Thoracic aorta (tissue), 2 donors: ENCODE measurements at regions not wholly inside any gene's neighbourhood (a gene's known extent, or its start where the extent isn't known, plus 50 kb on each side); places are given as distances from the start of the nearest gene placed in this dataset.

Source experiments
- ATAC-seq: fragments of 150-250 bp; one replicate; pipeline ENCODE4 v1.8.0; 2017; ENCODE audit warnings: low read depth; ENCODE audit not compliant: insufficient number of reproducible peaks, low FRiP score
- DNase-seq: peaks from one replicate; pipeline ENCODE4 v3.0.0-alpha.2; 2020; ENCODE audit warnings: low spot score
- H3K27ac ChIP-seq, 2 donors: fragments of 200-600 bp; sonication (generic); 1 replicate in 1 of 2; 2 replicates in 1 of 2; pipeline ENCODE4 v1.5.1; 2016; ENCODE audit warnings: mild to moderate bottlenecking in 2 of 2, moderate library complexity in 2 of 2
- H3K27me3 ChIP-seq: fragments of 200-600 bp; sonication (generic); replicated peaks from 2 replicates; pipeline ENCODE4 v1.6.0; 2016; ENCODE audit warnings: mild to moderate bottlenecking; ENCODE audit not compliant: insufficient read depth
- H3K36me3 ChIP-seq: fragments of 200-600 bp; sonication (generic); one replicate; pipeline ENCODE4 v1.5.1; 2016
- H3K4me1 ChIP-seq, 2 donors: fragments of 200-600 bp; sonication (generic); 1 replicate in 1 of 2; 2 replicates in 1 of 2; pipeline versions ENCODE4 v1.5.1 to v1.6.0; 2016; ENCODE audit warnings: low read depth in 2 of 2, mild to moderate bottlenecking in 1 of 2; ENCODE audit not compliant: control insufficient read depth in 1 of 2
- H3K4me3 ChIP-seq: fragments of 200-600 bp; sonication (generic); 2 replicates; pipeline ENCODE4 v1.5.1; 2016; ENCODE audit warnings: mild to moderate bottlenecking
- H3K9me3 ChIP-seq: fragments of 200-600 bp; sonication (generic); 2 replicates; pipeline ENCODE4 v1.5.1; 2016
- CTCF ChIP-seq: fragments of 200-600 bp; sonication (generic); IDR thresholded peaks from one replicate; pipeline ENCODE4 v1.5.1; 2019; ENCODE audit warnings: antibody characterized with exemption

GRCh38 chr1:25022361-25023189 is 92.5 kb upstream of the RUNX3 start:
- TF ChIP-seq CTCF = no peak
- H3K27me3 ChIP-seq = no peaks in the 10 kb centered on the region
- no peaks in the 10 kb centered on the region for H3K36me3 ChIP-seq
- DNase-seq = no peak
- peak overlapping the region; percentile 16 for H3K4me3 ChIP-seq
- H3K4me1 ChIP-seq = no peaks in the 10 kb centered on the region
- no peaks in the 10 kb centered on the region for H3K9me3 ChIP-seq
- H3K27ac ChIP-seq = no peak overlapping the region
- no peak for ATAC-seq

- Histone ChIP-seq H3K4me3 (no peak overlapping the region), H3K4me1 (no peaks in the 10 kb centered on the region), H3K27me3 (no peaks in the 10 kb centered on the region), H3K27ac (no peak overlapping the region), H3K9me3 (no peaks in the 10 kb centered on the region), H3K36me3 (no peaks in the 10 kb centered on the region)
- no peak for TF ChIP-seq CTCF
- DNase-seq (no peak), ATAC-seq (no peak)
These were observed 91.6 kb upstream of the RUNX3 start for GRCh38 chr1:25021591-25022215.

- no peak for ATAC-seq
- Histone ChIP-seq H3K27ac (no peak overlapping the region), H3K4me1 (no peaks in the 10 kb centered on the region), H3K4me3 (no peak overlapping the region), H3K27me3 (no peaks in the 10 kb centered on the region), H3K36me3 (no peaks in the 10 kb centered on the region), H3K9me3 (no peaks in the 10 kb centered on the region)
- no peak for DNase-seq
- no peak for TF ChIP-seq CTCF
These were observed 90.9 kb upstream of the RUNX3 start for GRCh38 chr1:25020851-25021590.

GRCh38 chr1:25020173-25020845 is 90.2 kb upstream of the RUNX3 start:
- Histone ChIP-seq H3K27ac (no peak overlapping the region), H3K4me3 (no peak overlapping the region), H3K4me1 (no peaks in the 10 kb centered on the region), H3K27me3 (no peaks in the 10 kb centered on the region), H3K9me3 (no peaks in the 10 kb centered on the region), H3K36me3 (no peaks in the 10 kb centered on the region)
- DNase-seq = no peak
- no peak for TF ChIP-seq CTCF
- ATAC-seq = no peak
